Smooth muscle cell (in vitro differentiated cells): ENCODE measurements at regions not wholly inside any gene's neighbourhood (a gene's known extent, or its start where the extent isn't known, plus 50 kb on each side); places are given as distances from the start of the nearest gene placed in this dataset.

Experiments used
- DNase-seq: peaks from one replicate; lab custom pipeline; 2025; ENCODE audit not compliant: unreplicated experiment; lab: John Stamatoyannopoulos, UW
- H2AFZ ChIP-seq: fragments of 200-600 bp; sonication (generic); 2 replicates; pipeline ENCODE4 v1.6.0; 2016; ENCODE audit warnings: antibody characterized with exemption, low read depth, mild to moderate bottlenecking
- H3F3A ChIP-seq: fragments of 200-600 bp; sonication (generic); 2 replicates; pipeline ENCODE4 v1.6.0; 2017; ENCODE audit warnings: antibody characterized with exemption, low read depth
- H3K27ac ChIP-seq: fragments of 200-600 bp; sonication (generic); 2 replicates; pipeline ENCODE4 v1.5.1; 2016; ENCODE audit warnings: low read depth, mild to moderate bottlenecking
- H3K27me3 ChIP-seq: fragments of 200-600 bp; sonication (generic); 2 replicates; pipeline ENCODE4 v1.6.1; 2016; ENCODE audit warnings: low read depth, mild to moderate bottlenecking
- H3K36me3 ChIP-seq: fragments of 200-600 bp; sonication (generic); 2 replicates; pipeline ENCODE4 v1.5.1; 2016; ENCODE audit warnings: low read depth
- H3K4me1 ChIP-seq: fragments of 200-600 bp; sonication (generic); 2 replicates; pipeline ENCODE4 v1.5.1; 2016; ENCODE audit warnings: low read depth
- H3K4me2 ChIP-seq: fragments of 200-600 bp; sonication (generic); 2 replicates; pipeline ENCODE4 v1.6.0; 2016; ENCODE audit warnings: mild to moderate bottlenecking
- H3K4me3 ChIP-seq: fragments of 200-600 bp; sonication (generic); 2 replicates; pipeline ENCODE4 v1.5.1; 2016; ENCODE audit warnings: mild to moderate bottlenecking
- H3K79me2 ChIP-seq: fragments of 200-600 bp; sonication (generic); 2 replicates; pipeline ENCODE4 v1.6.0; 2016; ENCODE audit warnings: low read depth, mild to moderate bottlenecking
- H3K9ac ChIP-seq: fragments of 200-600 bp; sonication (generic); 2 replicates; pipeline ENCODE4 v1.6.0; 2016; ENCODE audit warnings: low read depth
- H3K9me3 ChIP-seq: fragments of 200-600 bp; sonication (generic); replicated peaks from 2 replicates; pipeline ENCODE4 v1.5.1; 2016; ENCODE audit warnings: low read depth
- H4K20me1 ChIP-seq: fragments of 200-600 bp; sonication (generic); 2 replicates; pipeline ENCODE4 v1.6.0; 2016; ENCODE audit warnings: low read depth
- CTCF ChIP-seq: fragments of 200-600 bp; sonication (generic); IDR thresholded peaks from 2 replicates; pipeline ENCODE4 v1.5.1; 2017; ENCODE audit warnings: borderline replicate concordance, mild to moderate bottlenecking, antibody characterized with exemption; ENCODE audit not compliant: insufficient read depth, poor library complexity, severe bottlenecking
- WGBS: methylation state at CpG from one replicate; pipeline ENCODE4 v1.1.7; 2016; ENCODE audit warnings: low lambda C conversion rate; 5-methylcytosine and 5-hydroxymethylcytosine counted together

- H2AFZ ChIP-seq, result peak overlapping the region; percentile 29
- H3K79me2 ChIP-seq, result no peaks in the 10 kb centered on the region
- H3K27me3 ChIP-seq, result no peaks in the 10 kb centered on the region
- no peak overlapping the region for H3K9ac ChIP-seq
- no peak overlapping the region for H3K4me2 ChIP-seq
- H3K9me3 ChIP-seq, result no peaks in the 10 kb centered on the region
- H3K27ac ChIP-seq, result no peak overlapping the region
- H3K4me1 ChIP-seq, result no peaks in the 10 kb centered on the region
- no peak for DNase-seq
- WGBS, result 45% methylated on average over 2 of the region's 2 CpGs
- H4K20me1 ChIP-seq, result no peaks in the 10 kb centered on the region
- H3F3A ChIP-seq, result no peaks in the 10 kb centered on the region
- H3K4me3 ChIP-seq, result no peak overlapping the region
- no peaks in the 10 kb centered on the region for H3K36me3 ChIP-seq
- TF ChIP-seq CTCF, result no peak
Observed at GRCh38 chr13:59468396-59468795, 695.3 kb downstream of the DIAPH3 start.

GRCh38 chr13:59471106-59471505 lies 692.6 kb downstream of the DIAPH3 start:
- no peaks in the 10 kb centered on the region for H3K4me1 ChIP-seq
- H3K36me3 ChIP-seq, result no peaks in the 10 kb centered on the region
- WGBS, result 2% methylated on average over 1 of the region's 1 CpG

GRCh38 chr13:59472134-59472533 lies 691.6 kb downstream of the DIAPH3 start:
- Histone ChIP-seq H3K4me2 (no peak overlapping the region), H3F3A (no peaks in the 10 kb centered on the region), H4K20me1 (no peaks in the 10 kb centered on the region), H3K9ac (no peak overlapping the region), H3K27ac (no peak overlapping the region), H3K36me3 (no peaks in the 10 kb centered on the region), H3K9me3 (no peaks in the 10 kb centered on the region), H3K4me1 (no peaks in the 10 kb centered on the region), H3K27me3 (no peaks in the 10 kb centered on the region), H2AFZ (no peak overlapping the region), H3K79me2 (no peaks in the 10 kb centered on the region), H3K4me3 (no peak overlapping the region)
- no peak for DNase-seq
- no peak for TF ChIP-seq CTCF

More at GRCh38 chr13:59471106-59471505, 692.6 kb downstream of the DIAPH3 start:
- Histone ChIP-seq H3K79me2 (no peaks in the 10 kb centered on the region), H3K9me3 (no peaks in the 10 kb centered on the region), H3K4me3 (no peak overlapping the region), H3K27ac (no peak overlapping the region), H3K27me3 (no peaks in the 10 kb centered on the region), H4K20me1 (no peaks in the 10 kb centered on the region), H3K4me2 (no peak overlapping the region), H3K9ac (no peak overlapping the region), H3F3A (no peaks in the 10 kb centered on the region), H2AFZ (no peak overlapping the region)
- no peak for DNase-seq
- TF ChIP-seq CTCF, result no peak

GRCh38 chr13:59474696-59475095 lies 689.0 kb downstream of the DIAPH3 start:
- H3K79me2 ChIP-seq, result no peaks in the 10 kb centered on the region
- no peak overlapping the region for H3K27ac ChIP-seq
- TF ChIP-seq CTCF, result no peak
- peaks cover 15% of the 10 kb centered on the region for H3K4me1 ChIP-seq
- no peak overlapping the region for H2AFZ ChIP-seq
- H3K9me3 ChIP-seq, result no peaks in the 10 kb centered on the region
- 91% methylated on average over 1 of the region's 1 CpG for WGBS
- no peak overlapping the region for H3K9ac ChIP-seq
- H3K4me3 ChIP-seq, result no peak overlapping the region
- DNase-seq, result no peak
- H3K27me3 ChIP-seq, result no peaks in the 10 kb centered on the region
- no peaks in the 10 kb centered on the region for H3K36me3 ChIP-seq
- H3K4me2 ChIP-seq, result no peak overlapping the region
- H3F3A ChIP-seq, result no peaks in the 10 kb centered on the region
- H4K20me1 ChIP-seq, result no peaks in the 10 kb centered on the region
